Breast epithelium (tissue), 3 donors: ENCODE measurements at regions not wholly inside any gene's neighbourhood (a gene's known extent, or its start where the extent isn't known, plus 50 kb on each side); places are given as distances from the start of the nearest gene placed in this dataset.

Experiments used
- POLR2A ChIP-seq: fragments of 450-650 bp; IDR thresholded peaks from one replicate; pipeline ENCODE4 v1.6.1; 2016; ENCODE audit warnings: antibody characterized with exemption, mild to moderate bottlenecking, moderate library complexity
- POLR2AphosphoS5 ChIP-seq, 3 donors: sonication (generic); formaldehyde crosslinking; IDR thresholded peaks; one replicate each; pipeline ENCODE4 v1.6.1; 2017; ENCODE audit warnings: antibody characterized with exemption in 3 of 3
- TF ChIP-seq, protein P1 (sequence below), 3 donors: fragments of 450-650 bp; IDR thresholded peaks; one replicate each; pipeline ENCODE4 v1.5.1; 2016 to 2017; ENCODE audit warnings: antibody characterized with exemption in 3 of 3, mild to moderate bottlenecking in 3 of 3, moderate library complexity in 3 of 3

DNA sequence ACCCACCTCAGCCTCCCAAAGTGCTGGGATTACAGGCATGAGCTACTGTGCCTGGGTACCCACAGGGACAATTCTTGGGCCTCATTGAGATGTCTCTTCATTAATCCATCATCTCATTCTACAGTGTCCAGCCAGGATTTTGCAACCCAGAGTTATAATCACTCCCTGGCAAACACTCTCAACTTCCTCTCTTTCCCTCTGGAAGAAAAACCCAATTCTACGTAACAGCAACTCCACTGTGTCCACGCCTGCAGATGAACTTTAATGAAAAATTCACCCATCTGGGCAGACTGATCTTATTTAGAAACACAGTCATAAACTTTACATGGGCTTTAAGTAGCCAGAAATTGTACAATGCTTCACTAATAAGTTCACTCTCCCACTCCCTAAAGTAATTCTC lies 90.1 kb upstream of the ABCC4 start:
- TF ChIP-seq POLR2AphosphoS5 (IDR thresholded peaks at IDR 0.05), result no peak
- no peak for TF ChIP-seq POLR2A
- TF ChIP-seq, protein P1, sequence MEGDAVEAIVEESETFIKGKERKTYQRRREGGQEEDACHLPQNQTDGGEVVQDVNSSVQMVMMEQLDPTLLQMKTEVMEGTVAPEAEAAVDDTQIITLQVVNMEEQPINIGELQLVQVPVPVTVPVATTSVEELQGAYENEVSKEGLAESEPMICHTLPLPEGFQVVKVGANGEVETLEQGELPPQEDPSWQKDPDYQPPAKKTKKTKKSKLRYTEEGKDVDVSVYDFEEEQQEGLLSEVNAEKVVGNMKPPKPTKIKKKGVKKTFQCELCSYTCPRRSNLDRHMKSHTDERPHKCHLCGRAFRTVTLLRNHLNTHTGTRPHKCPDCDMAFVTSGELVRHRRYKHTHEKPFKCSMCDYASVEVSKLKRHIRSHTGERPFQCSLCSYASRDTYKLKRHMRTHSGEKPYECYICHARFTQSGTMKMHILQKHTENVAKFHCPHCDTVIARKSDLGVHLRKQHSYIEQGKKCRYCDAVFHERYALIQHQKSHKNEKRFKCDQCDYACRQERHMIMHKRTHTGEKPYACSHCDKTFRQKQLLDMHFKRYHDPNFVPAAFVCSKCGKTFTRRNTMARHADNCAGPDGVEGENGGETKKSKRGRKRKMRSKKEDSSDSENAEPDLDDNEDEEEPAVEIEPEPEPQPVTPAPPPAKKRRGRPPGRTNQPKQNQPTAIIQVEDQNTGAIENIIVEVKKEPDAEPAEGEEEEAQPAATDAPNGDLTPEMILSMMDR (IDR thresholded peaks at IDR 0.05), result no peak
